Osteocyte (in vitro differentiated cells): ENCODE measurements at regions not wholly inside any gene's neighbourhood (a gene's known extent, or its start where the extent isn't known, plus 50 kb on each side); places are given as distances from the start of the nearest gene placed in this dataset.

ENCODE experiments used
- DNase-seq: peaks from one replicate; pipeline ENCODE4 v3.0.0; 2021; ENCODE audit warnings: mixed read lengths; ENCODE audit not compliant: unreplicated experiment; ENCODE audit errors: extremely low spot score
- H3K27ac Mint-ChIP-seq: one replicate; pipeline ENCODE4 v1.8.0; 2021; ENCODE audit warnings: mild to moderate bottlenecking, mixed read lengths; ENCODE audit not compliant: unreplicated experiment
- H3K27me3 Mint-ChIP-seq: one replicate; pipeline ENCODE4 v1.8.0; 2021; ENCODE audit warnings: mixed read lengths; ENCODE audit not compliant: unreplicated experiment
- H3K36me3 Mint-ChIP-seq: one replicate; pipeline ENCODE4 v1.8.0; 2021; ENCODE audit warnings: mixed read lengths; ENCODE audit not compliant: unreplicated experiment
- H3K4me1 Mint-ChIP-seq: one replicate; pipeline ENCODE4 v1.8.0; 2021; ENCODE audit warnings: mixed read lengths; ENCODE audit not compliant: unreplicated experiment
- H3K4me3 Mint-ChIP-seq: one replicate; pipeline ENCODE4 v1.8.0; 2021; ENCODE audit warnings: mild to moderate bottlenecking, moderate library complexity, mixed read lengths; ENCODE audit not compliant: unreplicated experiment
- H3K9me3 Mint-ChIP-seq: one replicate; pipeline ENCODE4 v1.8.0; 2021; ENCODE audit warnings: mixed read lengths; ENCODE audit not compliant: unreplicated experiment
- CTCF ChIP-seq: fragments of 200-600 bp; sonication (generic); IDR thresholded peaks from 2 replicates; pipeline ENCODE4 v1.5.0; 2021; ENCODE audit warnings: antibody characterized with exemption, mild to moderate bottlenecking, moderate library complexity

- no peak overlapping the region for H3K27ac Mint-ChIP-seq
- TF ChIP-seq CTCF: no peak
Observed at GRCh38 chr13:55266644-55267043, 1874.1 kb upstream of the PRR20A start.

GRCh38 chr13:55298201-55298600 lies 1842.5 kb upstream of the PRR20A start:
- no peaks in the 10 kb centered on the region for H3K4me1 Mint-ChIP-seq
- H3K4me3 Mint-ChIP-seq: no peak overlapping the region
- TF ChIP-seq CTCF: no peak
- H3K9me3 Mint-ChIP-seq: peaks cover 4% of the 10 kb centered on the region
- no peak for DNase-seq
- H3K36me3 Mint-ChIP-seq: no peaks in the 10 kb centered on the region
- peaks cover 6% of the 10 kb centered on the region for H3K27me3 Mint-ChIP-seq
- no peak overlapping the region for H3K27ac Mint-ChIP-seq

More at GRCh38 chr13:55266644-55267043, 1874.1 kb upstream of the PRR20A start:
- Mint-ChIP-seq H3K36me3 (no peaks in the 10 kb centered on the region), H3K9me3 (no peaks in the 10 kb centered on the region), H3K4me3 (no peak overlapping the region), H3K27me3 (no peaks in the 10 kb centered on the region), H3K4me1 (no peaks in the 10 kb centered on the region)
- no peak for DNase-seq

GRCh38 chr13:55302568-55302967 lies 1838.2 kb upstream of the PRR20A start:
- H3K36me3 Mint-ChIP-seq: no peaks in the 10 kb centered on the region
- H3K27me3 Mint-ChIP-seq: peaks cover 6% of the 10 kb centered on the region
- no peak overlapping the region for H3K4me3 Mint-ChIP-seq
- TF ChIP-seq CTCF: no peak
- no peak overlapping the region for H3K27ac Mint-ChIP-seq
- no peak for DNase-seq
- H3K9me3 Mint-ChIP-seq: no peaks in the 10 kb centered on the region
- H3K4me1 Mint-ChIP-seq: no peaks in the 10 kb centered on the region

GRCh38 chr13:55307909-55308308 lies 1832.8 kb upstream of the PRR20A start:
- Mint-ChIP-seq H3K9me3 (no peaks in the 10 kb centered on the region), H3K27ac (no peak overlapping the region), H3K36me3 (no peaks in the 10 kb centered on the region), H3K4me1 (no peaks in the 10 kb centered on the region), H3K27me3 (peaks cover 3% of the 10 kb centered on the region), H3K4me3 (no peak overlapping the region)
- no peak for DNase-seq
- no peak for TF ChIP-seq CTCF

- Mint-ChIP-seq H3K27me3 (peaks cover 6% of the 10 kb centered on the region), H3K4me3 (no peak overlapping the region), H3K27ac (no peak overlapping the region), H3K9me3 (no peaks in the 10 kb centered on the region), H3K4me1 (no peaks in the 10 kb centered on the region), H3K36me3 (no peaks in the 10 kb centered on the region)
- no peak for TF ChIP-seq CTCF
- no peak for DNase-seq
Observed at GRCh38 chr13:55341891-55342290, 1798.8 kb upstream of the PRR20A start.
